Gastrocnemius medialis (tissue), 4 donors: ENCODE measurements at regions not wholly inside any gene's neighbourhood (a gene's known extent, or its start where the extent isn't known, plus 50 kb on each side); places are given as distances from the start of the nearest gene placed in this dataset.

Experiments
- CTCF ChIP-seq, 5 experiments: fragments of 450-650 bp in 3 of 5; fragments of 200-600 bp in 2 of 5; sonication (generic) in 2 of 5; IDR thresholded peaks in 4 of 5; conservative IDR thresholded peaks in 1 of 5; 1 replicate in 4 of 5; 2 replicates in 1 of 5; pipeline ENCODE4 v1.5.1; 2016 to 2019; ENCODE audit warnings: antibody characterized with exemption in 5 of 5, mild to moderate bottlenecking in 3 of 5, moderate library complexity in 3 of 5
- POLR2A ChIP-seq, 2 donors: fragments of 450-650 bp; IDR thresholded peaks; one replicate each; pipeline ENCODE4 v1.6.1; 2017; ENCODE audit warnings: antibody characterized with exemption in 2 of 2, mild to moderate bottlenecking in 2 of 2, moderate library complexity in 2 of 2

GRCh38 chr9:92196909-92197308 lies 81.7 kb upstream of the SPTLC1 start:
- TF ChIP-seq CTCF (IDR thresholded peaks at IDR 0.05 in 4 of 5, conservative IDR thresholded peaks at IDR 0.05 in 1 of 5) (no peak), POLR2A (IDR thresholded peaks at IDR 0.05) (no peak)
